GM03348 (cell line): ENCODE measurements at regions not wholly inside any gene's neighbourhood (a gene's known extent, or its start where the extent isn't known, plus 50 kb on each side); places are given as distances from the start of the nearest gene placed in this dataset.

Experiments used
- DNase-seq: peaks from one replicate; pipeline ENCODE4 v3.0.0; 2012; ENCODE audit warnings: low spot score

- DNase-seq, result no peak
Measured at GRCh38 chr2:126793885-126794613, 104.6 kb upstream of the TEX51 start.

- no peak for DNase-seq
Measured at GRCh38 chr2:126795656-126796055, 103.0 kb upstream of the TEX51 start.

GRCh38 chr2:126796931-126797621, 101.6 kb upstream of the TEX51 start:
- no peak for DNase-seq

- no peak for DNase-seq
Measured at GRCh38 chr2:126797622-126798275, 100.9 kb upstream of the TEX51 start.

- no peak for DNase-seq
Measured at GRCh38 chr2:126798276-126799140, 100.2 kb upstream of the TEX51 start.

GRCh38 chr2:126799301-126799700, 99.4 kb upstream of the TEX51 start:
- DNase-seq, result no peak

- DNase-seq, result no peak
Measured at GRCh38 chr2:126801473-126801872, 97.2 kb upstream of the TEX51 start.

GRCh38 chr2:126802316-126802715, 96.4 kb upstream of the TEX51 start:
- DNase-seq, result no peak

GRCh38 chr2:126802774-126803433, 95.8 kb upstream of the TEX51 start:
- no peak for DNase-seq

- DNase-seq, result no peak
Measured at GRCh38 chr2:126803434-126803775, 95.3 kb upstream of the TEX51 start.

- DNase-seq, result no peak
Measured at GRCh38 chr2:126804347-126804746, 94.3 kb upstream of the TEX51 start.

GRCh38 chr2:126808929-126809328, 89.8 kb upstream of the TEX51 start:
- DNase-seq, result no peak

- no peak for DNase-seq
Measured at GRCh38 chr2:126809340-126809739, 89.3 kb upstream of the TEX51 start.

- no peak for DNase-seq
Measured at GRCh38 chr2:126810001-126810400, 88.7 kb upstream of the TEX51 start.

GRCh38 chr2:126811101-126811500, 87.6 kb upstream of the TEX51 start:
- no peak for DNase-seq

- DNase-seq, result no peak
Measured at GRCh38 chr2:126817172-126817571, 81.5 kb upstream of the TEX51 start.

GRCh38 chr2:126822115-126822514, 76.6 kb upstream of the TEX51 start:
- no peak for DNase-seq

- no peak for DNase-seq
Measured at GRCh38 chr2:126822921-126823320, 75.8 kb upstream of the TEX51 start.

GRCh38 chr2:126823951-126824350, 74.7 kb upstream of the TEX51 start:
- no peak for DNase-seq

GRCh38 chr2:126824663-126825062, 74.0 kb upstream of the TEX51 start:
- DNase-seq, result no peak

GRCh38 chr2:126825316-126825715, 73.4 kb upstream of the TEX51 start:
- DNase-seq, result no peak

- DNase-seq, result no peak
Measured at GRCh38 chr2:126826491-126826890, 72.2 kb upstream of the TEX51 start.
